HepG2 (cell line): ENCODE measurements at regions not wholly inside any gene's neighbourhood (a gene's known extent, or its start where the extent isn't known, plus 50 kb on each side); places are given as distances from the start of the nearest gene placed in this dataset.

Experiments used
- ATAC-seq: fragments of 200-7000 bp; cut with Tn5 transposase; 3 replicates; pipeline ENCODE4 v1.9.1; 2020; ENCODE audit warnings: mild to moderate bottlenecking, moderate library complexity
- BruUV-seq: library from RNA; stranded (reverse); fragments of 400-500 nt; replicated peaks from 2 replicates; lab custom pipeline; 2021; lab: Mats Ljungman, UMichigan
- CTCF ChIA-PET: fragments of 300-600 bp; formaldehyde crosslinking; extraction: SDS; loops from one replicate; lab custom pipeline; 2021; ENCODE audit warnings: low total read pairs, inconsistent platforms, low intra/inter-chr PET ratio; lab: Yijun Ruan, JAX
- POLR2A ChIA-PET: fragments of 350-600 bp; sonication (Branson Sonifier 250); formaldehyde crosslinking; loops from one replicate; lab custom pipeline; 2020; ENCODE audit warnings: antibody characterized with exemption, inconsistent platforms; lab: Yijun Ruan, JAX
- DNase-seq: peaks from one replicate; pipeline ENCODE4 v3.0.0-alpha.2; 2015; ENCODE audit warnings: low spot score
- FAIRE-seq: peaks from 3 replicates; lab custom pipeline; 2011; peaks lifted over from hg19 to GRCh38; lab: Jason Lieb, UNC
- H2AFZ ChIP-seq: one replicate; pipeline ENCODE4 v1.6.1; 2011; ENCODE audit warnings: low read length, inconsistent platforms
- H3K27ac ChIP-seq: fragments of 300-600 bp; 3 replicates; pipeline ENCODE4 v1.8.0; 2011; ENCODE audit warnings: mixed run types, mild to moderate bottlenecking, mixed read lengths, low read length, inconsistent platforms; ENCODE audit not compliant: insufficient read depth; ENCODE audit errors: extremely low read length
- H3K27me3 ChIP-seq, 2 experiments: fragments of 200-600 bp in 1 of 2; 2 replicates in 1 of 2; 3 replicates in 1 of 2; pipeline versions ENCODE4 v1.6.0 to v1.8.0; 2011; ENCODE audit warnings: low read length in 2 of 2, mild to moderate bottlenecking in 2 of 2, moderate library complexity in 2 of 2, inconsistent platforms in 1 of 2; ENCODE audit not compliant: insufficient read depth in 2 of 2, control insufficient read depth in 1 of 2
- H3K36me3 ChIP-seq, 2 experiments: fragments of 200-600 bp in 1 of 2; replicated peaks in 1 of 2; 2 replicates in 1 of 2; 3 replicates in 1 of 2; pipeline versions ENCODE4 v1.5.1 to v1.8.0; 2011; ENCODE audit warnings: low read length in 2 of 2, inconsistent platforms in 1 of 2; ENCODE audit not compliant: insufficient read depth in 2 of 2, control insufficient read depth in 1 of 2
- H3K4me1 ChIP-seq: 2 replicates; pipeline ENCODE4 v1.5.1; 2012; ENCODE audit warnings: low read length, inconsistent platforms; ENCODE audit not compliant: insufficient read depth
- H3K4me2 ChIP-seq: 2 replicates; pipeline ENCODE4 v1.6.0; 2011; ENCODE audit warnings: low read depth, low read length, inconsistent platforms
- H3K4me3 ChIP-seq, 3 experiments: fragments of 200-600 bp in 1 of 3; sonication (generic), shearing (Covaris generic) in 1 of 3; replicated peaks in 1 of 3; 2 replicates each; pipeline ENCODE4 v1.5.1; 2011 to 2016; ENCODE audit warnings: low read length in 3 of 3, inconsistent platforms in 2 of 3, low read depth in 2 of 3, mild to moderate bottlenecking in 2 of 3, control low read depth in 1 of 3, mixed read lengths in 1 of 3; ENCODE audit not compliant: insufficient read depth in 1 of 3
- H3K79me2 ChIP-seq: one replicate; pipeline ENCODE4 v1.6.1; 2011; ENCODE audit warnings: low read length, inconsistent platforms; ENCODE audit not compliant: insufficient read depth
- H3K9ac ChIP-seq: 2 replicates; pipeline ENCODE4 v1.6.0; 2011; ENCODE audit warnings: mild to moderate bottlenecking, low read depth, low read length, inconsistent platforms; ENCODE audit not compliant: insufficient read depth
- H3K9me3 ChIP-seq: 2 replicates; pipeline ENCODE4 v1.5.1; 2012; ENCODE audit warnings: mild to moderate bottlenecking, low read length
- H4K20me1 ChIP-seq: 2 replicates; pipeline ENCODE4 v1.6.0; 2011; ENCODE audit warnings: inconsistent platforms, mild to moderate bottlenecking, low read length, moderate library complexity; ENCODE audit not compliant: insufficient read depth
- NBN ChIP-seq: fragments of 450-650 bp; conservative IDR thresholded peaks from 2 replicates; pipeline ENCODE4 v1.6.1; 2017
- NFE2L1 ChIP-seq: sonication (generic); formaldehyde crosslinking; IDR thresholded peaks from 2 replicates; pipeline ENCODE4 v1.4.0; 2020; ENCODE audit warnings: missing genetic modification reagents, mild to moderate bottlenecking, borderline replicate concordance
- NONO ChIP-seq, 2 experiments: fragments of 450-650 bp in 1 of 2; sonication (generic) in 1 of 2; formaldehyde crosslinking in 1 of 2; IDR thresholded peaks in 1 of 2; conservative IDR thresholded peaks in 1 of 2; 2 replicates each; pipeline versions ENCODE4 v1.6.1 to v1.8.0; 2017 to 2022; ENCODE audit warnings: mild to moderate bottlenecking in 1 of 2, missing genetic modification reagents in 1 of 2, moderate library complexity in 1 of 2
- RAD51 ChIP-seq: fragments of 450-650 bp; IDR thresholded peaks from 2 replicates; pipeline ENCODE4 v1.6.1; 2016; ENCODE audit warnings: borderline replicate concordance
- SETDB1 ChIP-seq: sonication (generic); formaldehyde crosslinking; IDR thresholded peaks from 2 replicates; pipeline ENCODE4 v1.5.1; 2020; ENCODE audit warnings: missing genetic modification reagents, mild to moderate bottlenecking, borderline replicate concordance
- SOX5 ChIP-seq: IDR thresholded peaks from 2 replicates; pipeline ENCODE4 v1.6.1; 2016; ENCODE audit warnings: borderline replicate concordance
- ZFP36L1 ChIP-seq: sonication (generic); formaldehyde crosslinking; IDR thresholded peaks from 2 replicates; pipeline ENCODE4 v1.8.0; 2022; ENCODE audit warnings: mild to moderate bottlenecking, missing genetic modification reagents, moderate library complexity
- ZNF713 ChIP-seq: sonication (generic); formaldehyde crosslinking; IDR thresholded peaks from 2 replicates; pipeline ENCODE4 v1.4.0; 2020; ENCODE audit warnings: mild to moderate bottlenecking, missing genetic modification reagents
- ZNF761 ChIP-seq: sonication (generic); formaldehyde crosslinking; conservative IDR thresholded peaks from 2 replicates; pipeline ENCODE4 v1.4.0; 2020; ENCODE audit warnings: mild to moderate bottlenecking, missing genetic modification reagents
- WGBS: methylation state at CpG from one replicate; pipeline ENCODE4 v1.1.6; 2017; ENCODE audit warnings: low lambda C conversion rate; 5-methylcytosine and 5-hydroxymethylcytosine counted together
- in situ Hi-C: cut with HindIII; loops from 2 replicates; pipeline ENCODE4 v1.10.0; 2017; ENCODE audit warnings: low pct_unique_long_range_greater_than_20kb; ENCODE audit not compliant: extremely low pct_ligation_motif_present
- intact Hi-C: fragments of 100-400 bp; cut with micrococcal nuclease; formaldehyde crosslinking; loops from one replicate; pipeline ENCODE4 v1.10.0; 2022; ENCODE audit not compliant: unreplicated experiment
- TF ChIP-seq, protein P1 (sequence below): sonication (generic); formaldehyde crosslinking; IDR thresholded peaks from 2 replicates; pipeline ENCODE4 v1.4.0; 2020; ENCODE audit warnings: mild to moderate bottlenecking, low read depth, missing genetic modification reagents
- TF ChIP-seq, protein P2 (sequence below): sonication (generic); formaldehyde crosslinking; IDR thresholded peaks from 2 replicates; pipeline ENCODE4 v1.8.1; 2023; ENCODE audit warnings: missing genetic modification reagents, inconsistent platforms, borderline replicate concordance
- TF ChIP-seq, protein P3 (sequence below): sonication (generic); formaldehyde crosslinking; IDR thresholded peaks from 2 replicates; pipeline ENCODE4 v1.4.0; 2020; ENCODE audit warnings: missing genetic modification reagents

DNA sequence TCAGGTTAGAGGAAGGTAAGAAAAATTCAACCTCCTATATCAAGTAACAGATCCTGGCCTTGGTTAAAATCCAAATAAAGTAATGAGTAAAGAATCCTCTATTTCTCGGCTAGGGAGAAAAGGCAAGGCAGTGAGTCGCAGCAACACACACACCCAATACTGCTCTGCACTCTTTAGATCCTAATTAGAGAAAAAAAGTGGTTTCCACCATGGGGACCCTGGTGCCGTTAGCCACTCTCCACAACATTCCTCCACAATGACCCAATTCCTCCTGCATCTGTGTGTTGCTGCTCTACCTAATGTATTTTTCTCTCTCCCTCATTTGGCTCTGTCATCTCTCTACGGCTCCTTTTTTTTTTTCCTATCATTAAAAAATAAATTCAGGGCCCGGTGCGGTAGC, 462.7 kb downstream of the METTL4 start:
- H3K27me3 ChIP-seq, result no peaks in the 10 kb centered on the region
- no peaks in the 10 kb centered on the region for H3K36me3 ChIP-seq
- ChIA-PET POLR2A (no interaction called here), CTCF (no interaction called here)
- ATAC-seq, result no peak
- in situ Hi-C loops (loop anchor here (10.0 kb wide), 1 partner anchor 426 kb away; no protein-coding TSS in a partner anchor), intact Hi-C loops (no loop called here)
- no peak for DNase-seq
- H3K79me2 ChIP-seq, result no peaks in the 10 kb centered on the region
- 39% methylated on average over 6 of the region's 6 CpGs for WGBS
- H4K20me1 ChIP-seq, result no peaks in the 10 kb centered on the region
- no peak overlapping the region for H3K4me3 ChIP-seq
- H3K9ac ChIP-seq, result no peak overlapping the region
- no peak overlapping the region for H3K4me2 ChIP-seq
- TF ChIP-seq RAD51 (no peak), NONO (IDR thresholded peaks at IDR 0.05) (no peak), NONO (CRISPR knock-in tag; conservative IDR thresholded peaks at IDR 0.05) (no peak), ZFP36L1 (no peak), SOX5 (CRISPR knock-in tag) (no peak), NBN (no peak), SETDB1 (CRISPR knock-in tag) (no peak), NFE2L1 (CRISPR knock-in tag) (no peak), ZNF713 (no peak), ZNF761 (CRISPR knock-in tag) (no peak)
- TF ChIP-seq, protein P1, sequence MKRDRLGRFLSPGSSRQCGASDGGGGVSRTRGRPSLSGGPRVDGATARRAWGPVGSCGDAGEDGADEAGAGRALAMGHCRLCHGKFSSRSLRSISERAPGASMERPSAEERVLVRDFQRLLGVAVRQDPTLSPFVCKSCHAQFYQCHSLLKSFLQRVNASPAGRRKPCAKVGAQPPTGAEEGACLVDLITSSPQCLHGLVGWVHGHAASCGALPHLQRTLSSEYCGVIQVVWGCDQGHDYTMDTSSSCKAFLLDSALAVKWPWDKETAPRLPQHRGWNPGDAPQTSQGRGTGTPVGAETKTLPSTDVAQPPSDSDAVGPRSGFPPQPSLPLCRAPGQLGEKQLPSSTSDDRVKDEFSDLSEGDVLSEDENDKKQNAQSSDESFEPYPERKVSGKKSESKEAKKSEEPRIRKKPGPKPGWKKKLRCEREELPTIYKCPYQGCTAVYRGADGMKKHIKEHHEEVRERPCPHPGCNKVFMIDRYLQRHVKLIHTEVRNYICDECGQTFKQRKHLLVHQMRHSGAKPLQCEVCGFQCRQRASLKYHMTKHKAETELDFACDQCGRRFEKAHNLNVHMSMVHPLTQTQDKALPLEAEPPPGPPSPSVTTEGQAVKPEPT (CRISPR knock-in tag), result no peak
- TF ChIP-seq, protein P2, sequence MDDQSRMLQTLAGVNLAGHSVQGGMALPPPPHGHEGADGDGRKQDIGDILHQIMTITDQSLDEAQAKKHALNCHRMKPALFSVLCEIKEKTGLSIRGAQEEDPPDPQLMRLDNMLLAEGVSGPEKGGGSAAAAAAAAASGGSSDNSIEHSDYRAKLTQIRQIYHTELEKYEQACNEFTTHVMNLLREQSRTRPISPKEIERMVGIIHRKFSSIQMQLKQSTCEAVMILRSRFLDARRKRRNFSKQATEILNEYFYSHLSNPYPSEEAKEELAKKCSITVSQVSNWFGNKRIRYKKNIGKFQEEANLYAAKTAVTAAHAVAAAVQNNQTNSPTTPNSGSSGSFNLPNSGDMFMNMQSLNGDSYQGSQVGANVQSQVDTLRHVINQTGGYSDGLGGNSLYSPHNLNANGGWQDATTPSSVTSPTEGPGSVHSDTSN (CRISPR knock-in tag), result no peak
- TF ChIP-seq, protein P3, sequence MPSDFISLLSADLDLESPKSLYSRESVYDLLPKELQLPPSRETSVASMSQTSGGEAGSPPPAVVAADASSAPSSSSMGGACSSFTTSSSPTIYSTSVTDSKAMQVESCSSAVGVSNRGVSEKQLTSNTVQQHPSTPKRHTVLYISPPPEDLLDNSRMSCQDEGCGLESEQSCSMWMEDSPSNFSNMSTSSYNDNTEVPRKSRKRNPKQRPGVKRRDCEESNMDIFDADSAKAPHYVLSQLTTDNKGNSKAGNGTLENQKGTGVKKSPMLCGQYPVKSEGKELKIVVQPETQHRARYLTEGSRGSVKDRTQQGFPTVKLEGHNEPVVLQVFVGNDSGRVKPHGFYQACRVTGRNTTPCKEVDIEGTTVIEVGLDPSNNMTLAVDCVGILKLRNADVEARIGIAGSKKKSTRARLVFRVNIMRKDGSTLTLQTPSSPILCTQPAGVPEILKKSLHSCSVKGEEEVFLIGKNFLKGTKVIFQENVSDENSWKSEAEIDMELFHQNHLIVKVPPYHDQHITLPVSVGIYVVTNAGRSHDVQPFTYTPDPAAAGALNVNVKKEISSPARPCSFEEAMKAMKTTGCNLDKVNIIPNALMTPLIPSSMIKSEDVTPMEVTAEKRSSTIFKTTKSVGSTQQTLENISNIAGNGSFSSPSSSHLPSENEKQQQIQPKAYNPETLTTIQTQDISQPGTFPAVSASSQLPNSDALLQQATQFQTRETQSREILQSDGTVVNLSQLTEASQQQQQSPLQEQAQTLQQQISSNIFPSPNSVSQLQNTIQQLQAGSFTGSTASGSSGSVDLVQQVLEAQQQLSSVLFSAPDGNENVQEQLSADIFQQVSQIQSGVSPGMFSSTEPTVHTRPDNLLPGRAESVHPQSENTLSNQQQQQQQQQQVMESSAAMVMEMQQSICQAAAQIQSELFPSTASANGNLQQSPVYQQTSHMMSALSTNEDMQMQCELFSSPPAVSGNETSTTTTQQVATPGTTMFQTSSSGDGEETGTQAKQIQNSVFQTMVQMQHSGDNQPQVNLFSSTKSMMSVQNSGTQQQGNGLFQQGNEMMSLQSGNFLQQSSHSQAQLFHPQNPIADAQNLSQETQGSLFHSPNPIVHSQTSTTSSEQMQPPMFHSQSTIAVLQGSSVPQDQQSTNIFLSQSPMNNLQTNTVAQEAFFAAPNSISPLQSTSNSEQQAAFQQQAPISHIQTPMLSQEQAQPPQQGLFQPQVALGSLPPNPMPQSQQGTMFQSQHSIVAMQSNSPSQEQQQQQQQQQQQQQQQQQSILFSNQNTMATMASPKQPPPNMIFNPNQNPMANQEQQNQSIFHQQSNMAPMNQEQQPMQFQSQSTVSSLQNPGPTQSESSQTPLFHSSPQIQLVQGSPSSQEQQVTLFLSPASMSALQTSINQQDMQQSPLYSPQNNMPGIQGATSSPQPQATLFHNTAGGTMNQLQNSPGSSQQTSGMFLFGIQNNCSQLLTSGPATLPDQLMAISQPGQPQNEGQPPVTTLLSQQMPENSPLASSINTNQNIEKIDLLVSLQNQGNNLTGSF (CRISPR knock-in tag), result no peak
- H3K4me1 ChIP-seq, result no peaks in the 10 kb centered on the region
- no peaks in the 10 kb centered on the region for H3K9me3 ChIP-seq
- no peak overlapping the region for H3K27ac ChIP-seq
- FAIRE-seq, result no peak
- no peak overlapping the region for H2AFZ ChIP-seq
- no TSS peak for BruUV-seq
